ENCODE measurements at regions not wholly inside any gene's neighbourhood (a gene's known extent, or its start where the extent isn't known, plus 50 kb on each side); places are given as distances from the start of the nearest gene placed in this dataset.

DNA sequence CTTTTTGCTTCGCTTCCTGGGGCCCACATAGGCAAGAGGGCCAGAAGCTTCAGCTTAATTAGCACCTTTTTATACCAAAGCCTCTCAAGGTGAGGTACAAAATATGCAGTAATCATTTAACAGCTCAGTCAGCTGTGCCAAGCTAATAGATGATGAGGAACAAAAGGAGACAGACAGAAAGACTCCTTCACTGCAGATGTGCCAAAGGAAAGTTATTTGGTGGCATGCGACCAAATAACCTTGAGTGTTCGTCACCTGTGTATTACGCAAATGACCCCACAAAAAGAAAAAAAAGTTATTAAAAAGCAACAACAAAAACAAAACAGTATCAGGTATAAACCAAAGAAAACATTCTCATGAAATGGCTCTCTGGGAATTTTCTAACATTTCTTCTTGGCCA is 325.8 kb upstream of the IGF1R start:
- Histone ChIP-seq H3K27me3 (peaks cover 6% of the 10 kb centered on the region), H3K36me3 (no peaks in the 10 kb centered on the region), H3K27ac (no peak overlapping the region), H3K4me3 (no peak overlapping the region), H3K4me1 (peaks cover 5% of the 10 kb centered on the region), H3K9me3 (no peaks in the 10 kb centered on the region)
- TF ChIP-seq POLR2AphosphoS5 (IDR thresholded peaks at IDR 0.05) (no peak), EP300 (IDR thresholded peaks at IDR 0.05) (no peak), CTCF (IDR thresholded peaks at IDR 0.05) (no peak), POLR2A (IDR thresholded peaks at IDR 0.05) (no peak)
- no peak for DNase-seq (ENCODE audit: low spot score in 2 of 2)
- WGBS = 66% methylated on average over 4 of the region's 4 CpGs

- no peaks in the 10 kb centered on the region for H3K9me3 ChIP-seq
- WGBS = 50% methylated on average over 2 of the region's 2 CpGs
- no peak for DNase-seq (ENCODE audit: low spot score in 2 of 2)
- no peak overlapping the region for H3K4me3 ChIP-seq
- peaks cover 5% of the 10 kb centered on the region for H3K4me1 ChIP-seq
- TF ChIP-seq CTCF (IDR thresholded peaks at IDR 0.05) (no peak), POLR2A (IDR thresholded peaks at IDR 0.05) (no peak), POLR2AphosphoS5 (IDR thresholded peaks at IDR 0.05) (no peak), EP300 (IDR thresholded peaks at IDR 0.05) (no peak)
- no peak overlapping the region for H3K27ac ChIP-seq
- H3K36me3 ChIP-seq = no peaks in the 10 kb centered on the region
- H3K27me3 ChIP-seq = peaks cover 6% of the 10 kb centered on the region
Measured at GRCh38 chr15:98324341-98324970, 323.9 kb upstream of the IGF1R start.

GRCh38 chr15:98326804-98327203 is 321.5 kb upstream of the IGF1R start:
- WGBS = 81% methylated on average over 5 of the region's 5 CpGs
- DNase-seq (ENCODE audit: low spot score in 2 of 2) = no peak

DNA sequence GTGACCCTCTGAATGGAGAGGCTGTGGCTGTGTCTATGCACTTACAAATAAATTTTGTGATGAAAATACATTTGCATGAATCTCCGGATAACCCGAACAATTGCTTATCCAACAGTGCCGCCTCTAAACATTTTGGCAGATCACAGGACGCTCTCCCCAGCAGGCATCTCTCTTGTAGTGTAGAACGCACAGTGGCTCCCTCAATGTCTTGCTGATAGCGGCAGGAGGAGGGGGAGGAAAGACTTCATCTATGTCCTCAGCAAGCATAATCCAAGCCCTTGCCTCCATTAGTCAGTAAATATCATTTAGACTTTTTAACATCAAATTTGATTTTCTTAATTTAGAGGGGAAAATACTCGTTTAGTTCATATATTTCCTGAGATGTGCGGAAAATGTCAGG is 318.1 kb upstream of the IGF1R start:
- Histone ChIP-seq H3K4me3 (no peak overlapping the region), H3K9me3 (no peaks in the 10 kb centered on the region), H3K27ac (no peak overlapping the region), H3K27me3 (peaks cover 12% of the 10 kb centered on the region), H3K4me1 (no peaks in the 10 kb centered on the region), H3K36me3 (no peaks in the 10 kb centered on the region)
- TF ChIP-seq POLR2A (IDR thresholded peaks at IDR 0.05) (no peak), POLR2AphosphoS5 (IDR thresholded peaks at IDR 0.05) (no peak), CTCF (IDR thresholded peaks at IDR 0.05) (no peak), EP300 (IDR thresholded peaks at IDR 0.05) (no peak)
- DNase-seq (ENCODE audit: low spot score in 2 of 2) = no peak
- 80% methylated on average over 8 of the region's 8 CpGs for WGBS

More at GRCh38 chr15:98326804-98327203, 321.5 kb upstream of the IGF1R start:
- no peak for TF ChIP-seq CTCF (IDR thresholded peaks at IDR 0.05)
- TF ChIP-seq POLR2AphosphoS5 (IDR thresholded peaks at IDR 0.05) = no peak
- peaks cover under 1% of the 10 kb centered on the region for H3K4me1 ChIP-seq
- H3K4me3 ChIP-seq = no peak overlapping the region
- no peak overlapping the region for H3K27ac ChIP-seq
- H3K36me3 ChIP-seq = no peaks in the 10 kb centered on the region
- peaks cover 10% of the 10 kb centered on the region for H3K27me3 ChIP-seq
- no peaks in the 10 kb centered on the region for H3K9me3 ChIP-seq

DNA sequence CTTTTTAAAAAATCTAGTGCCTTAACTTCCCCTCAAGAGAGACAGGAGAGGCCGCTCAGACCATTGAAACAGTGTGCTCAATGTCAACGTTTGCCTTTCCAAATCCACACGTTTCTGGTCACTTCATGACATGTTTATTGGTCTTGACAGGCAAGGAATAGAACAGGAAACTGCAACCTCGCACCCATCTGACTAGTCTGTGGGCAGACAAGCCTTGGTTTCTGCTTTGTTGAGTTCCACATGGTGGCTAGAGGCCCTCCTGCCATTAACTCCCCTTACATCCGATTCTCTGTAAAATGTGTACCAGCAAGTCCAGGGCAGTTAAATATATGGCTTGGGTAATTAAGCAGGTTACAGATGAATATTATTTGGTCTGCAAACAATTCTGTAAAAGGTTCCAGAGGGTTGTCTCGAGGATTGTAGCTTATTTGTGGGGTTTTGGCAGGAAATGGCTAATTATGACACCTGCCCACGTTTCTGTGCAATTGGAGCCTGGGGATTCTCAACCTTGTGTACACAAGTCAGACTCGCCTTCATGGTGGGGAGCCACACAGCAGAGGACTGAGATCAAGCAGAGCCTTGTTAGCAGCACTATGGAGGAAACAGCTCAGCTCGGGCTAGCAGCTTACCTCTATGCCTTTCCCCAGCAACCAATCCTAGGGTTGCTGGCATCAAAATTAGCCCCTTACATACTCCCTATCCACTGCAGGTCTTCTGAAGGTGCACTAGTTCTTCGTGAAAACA is 317.5 kb upstream of the IGF1R start:
- Histone ChIP-seq H3K4me3 (no peak overlapping the region), H3K27ac (no peak overlapping the region), H3K27me3 (peaks cover 12% of the 10 kb centered on the region), H3K36me3 (no peaks in the 10 kb centered on the region), H3K9me3 (no peaks in the 10 kb centered on the region), H3K4me1 (no peaks in the 10 kb centered on the region)
- no peak for DNase-seq (ENCODE audit: low spot score in 2 of 2)
- WGBS = 60% methylated on average over 9 of the region's 10 CpGs
- TF ChIP-seq POLR2A (IDR thresholded peaks at IDR 0.05) (no peak), CTCF (IDR thresholded peaks at IDR 0.05) (no peak), POLR2AphosphoS5 (IDR thresholded peaks at IDR 0.05) (no peak), EP300 (IDR thresholded peaks at IDR 0.05) (no peak)

Data from suprapubic skin (tissue), 4 donors.